H1 (cell line): ENCODE measurements at regions not wholly inside any gene's neighbourhood (a gene's known extent, or its start where the extent isn't known, plus 50 kb on each side); places are given as distances from the start of the nearest gene placed in this dataset.

Experiments
- BACH1 ChIP-seq: IDR thresholded peaks from 2 replicates; pipeline ENCODE4 v1.6.1; 2012; ENCODE audit warnings: low read length, improper control_type of control experiment
- EZH2 ChIP-seq: fragments of 200-600 bp; sonication (generic); IDR thresholded peaks from 2 replicates; pipeline ENCODE4 v1.7.1; 2012; ENCODE audit warnings: low read depth, mild to moderate bottlenecking, moderate library complexity, low read length, inconsistent platforms; ENCODE audit not compliant: severe bottlenecking
- KDM1A ChIP-seq: fragments of 200-600, 300-600 bp; sonication (generic); IDR thresholded peaks from 2 replicates; pipeline ENCODE4 v1.7.1; 2016; ENCODE audit warnings: mild to moderate bottlenecking, low read length, borderline replicate concordance
- KDM4A ChIP-seq: IDR thresholded peaks from one replicate; pipeline ENCODE4 v1.7.1; 2012; ENCODE audit warnings: low read depth, mild to moderate bottlenecking, moderate library complexity, low read length, inconsistent platforms; ENCODE audit not compliant: severe bottlenecking
- TF ChIP-seq, protein P1 (sequence below): fragments of 300-600 bp; sonication (generic); IDR thresholded peaks from 2 replicates; pipeline ENCODE4 v1.7.1; 2012; ENCODE audit warnings: low read length, moderate library complexity, mild to moderate bottlenecking, inconsistent platforms; ENCODE audit not compliant: insufficient replicate concordance
- TF ChIP-seq, protein P2 (sequence below), 3 experiments: IDR thresholded peaks; 1 replicate in 2 of 3; 2 replicates in 1 of 3; pipeline versions ENCODE4 v1.5.1 to v1.6.1; 2011; ENCODE audit warnings: low read length in 3 of 3, mild to moderate bottlenecking in 3 of 3, inconsistent platforms in 2 of 3, low read depth in 1 of 3, moderate library complexity in 1 of 3; ENCODE audit not compliant: insufficient read depth in 1 of 3; ENCODE audit errors: control extremely low read depth in 1 of 3
- TF ChIP-seq, protein P3 (sequence below): IDR thresholded peaks from 2 replicates; pipeline ENCODE4 v1.6.1; 2011; ENCODE audit warnings: low read depth, mild to moderate bottlenecking, low read length; ENCODE audit not compliant: insufficient read depth

DNA sequence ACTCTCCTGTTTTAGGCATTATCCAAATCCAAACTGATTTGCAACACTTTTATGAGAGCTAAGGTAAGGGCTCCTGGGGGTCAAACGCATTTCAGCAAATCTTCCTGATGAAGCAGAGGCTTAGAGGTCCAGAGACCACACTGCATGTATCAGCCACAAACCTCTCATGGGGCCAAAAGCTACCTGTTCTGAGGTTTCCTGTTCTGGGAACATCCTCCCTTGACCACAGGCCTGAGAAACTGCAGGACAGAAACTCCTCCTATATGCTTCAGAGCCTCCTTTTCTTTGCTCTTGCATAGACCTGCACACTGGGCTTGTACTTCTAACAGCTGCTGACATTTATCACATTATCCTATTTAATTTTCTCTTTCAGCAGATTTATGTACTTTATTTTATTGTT lies 92.6 kb downstream of the OR2K2 start (continued):
- TF ChIP-seq, protein P1, sequence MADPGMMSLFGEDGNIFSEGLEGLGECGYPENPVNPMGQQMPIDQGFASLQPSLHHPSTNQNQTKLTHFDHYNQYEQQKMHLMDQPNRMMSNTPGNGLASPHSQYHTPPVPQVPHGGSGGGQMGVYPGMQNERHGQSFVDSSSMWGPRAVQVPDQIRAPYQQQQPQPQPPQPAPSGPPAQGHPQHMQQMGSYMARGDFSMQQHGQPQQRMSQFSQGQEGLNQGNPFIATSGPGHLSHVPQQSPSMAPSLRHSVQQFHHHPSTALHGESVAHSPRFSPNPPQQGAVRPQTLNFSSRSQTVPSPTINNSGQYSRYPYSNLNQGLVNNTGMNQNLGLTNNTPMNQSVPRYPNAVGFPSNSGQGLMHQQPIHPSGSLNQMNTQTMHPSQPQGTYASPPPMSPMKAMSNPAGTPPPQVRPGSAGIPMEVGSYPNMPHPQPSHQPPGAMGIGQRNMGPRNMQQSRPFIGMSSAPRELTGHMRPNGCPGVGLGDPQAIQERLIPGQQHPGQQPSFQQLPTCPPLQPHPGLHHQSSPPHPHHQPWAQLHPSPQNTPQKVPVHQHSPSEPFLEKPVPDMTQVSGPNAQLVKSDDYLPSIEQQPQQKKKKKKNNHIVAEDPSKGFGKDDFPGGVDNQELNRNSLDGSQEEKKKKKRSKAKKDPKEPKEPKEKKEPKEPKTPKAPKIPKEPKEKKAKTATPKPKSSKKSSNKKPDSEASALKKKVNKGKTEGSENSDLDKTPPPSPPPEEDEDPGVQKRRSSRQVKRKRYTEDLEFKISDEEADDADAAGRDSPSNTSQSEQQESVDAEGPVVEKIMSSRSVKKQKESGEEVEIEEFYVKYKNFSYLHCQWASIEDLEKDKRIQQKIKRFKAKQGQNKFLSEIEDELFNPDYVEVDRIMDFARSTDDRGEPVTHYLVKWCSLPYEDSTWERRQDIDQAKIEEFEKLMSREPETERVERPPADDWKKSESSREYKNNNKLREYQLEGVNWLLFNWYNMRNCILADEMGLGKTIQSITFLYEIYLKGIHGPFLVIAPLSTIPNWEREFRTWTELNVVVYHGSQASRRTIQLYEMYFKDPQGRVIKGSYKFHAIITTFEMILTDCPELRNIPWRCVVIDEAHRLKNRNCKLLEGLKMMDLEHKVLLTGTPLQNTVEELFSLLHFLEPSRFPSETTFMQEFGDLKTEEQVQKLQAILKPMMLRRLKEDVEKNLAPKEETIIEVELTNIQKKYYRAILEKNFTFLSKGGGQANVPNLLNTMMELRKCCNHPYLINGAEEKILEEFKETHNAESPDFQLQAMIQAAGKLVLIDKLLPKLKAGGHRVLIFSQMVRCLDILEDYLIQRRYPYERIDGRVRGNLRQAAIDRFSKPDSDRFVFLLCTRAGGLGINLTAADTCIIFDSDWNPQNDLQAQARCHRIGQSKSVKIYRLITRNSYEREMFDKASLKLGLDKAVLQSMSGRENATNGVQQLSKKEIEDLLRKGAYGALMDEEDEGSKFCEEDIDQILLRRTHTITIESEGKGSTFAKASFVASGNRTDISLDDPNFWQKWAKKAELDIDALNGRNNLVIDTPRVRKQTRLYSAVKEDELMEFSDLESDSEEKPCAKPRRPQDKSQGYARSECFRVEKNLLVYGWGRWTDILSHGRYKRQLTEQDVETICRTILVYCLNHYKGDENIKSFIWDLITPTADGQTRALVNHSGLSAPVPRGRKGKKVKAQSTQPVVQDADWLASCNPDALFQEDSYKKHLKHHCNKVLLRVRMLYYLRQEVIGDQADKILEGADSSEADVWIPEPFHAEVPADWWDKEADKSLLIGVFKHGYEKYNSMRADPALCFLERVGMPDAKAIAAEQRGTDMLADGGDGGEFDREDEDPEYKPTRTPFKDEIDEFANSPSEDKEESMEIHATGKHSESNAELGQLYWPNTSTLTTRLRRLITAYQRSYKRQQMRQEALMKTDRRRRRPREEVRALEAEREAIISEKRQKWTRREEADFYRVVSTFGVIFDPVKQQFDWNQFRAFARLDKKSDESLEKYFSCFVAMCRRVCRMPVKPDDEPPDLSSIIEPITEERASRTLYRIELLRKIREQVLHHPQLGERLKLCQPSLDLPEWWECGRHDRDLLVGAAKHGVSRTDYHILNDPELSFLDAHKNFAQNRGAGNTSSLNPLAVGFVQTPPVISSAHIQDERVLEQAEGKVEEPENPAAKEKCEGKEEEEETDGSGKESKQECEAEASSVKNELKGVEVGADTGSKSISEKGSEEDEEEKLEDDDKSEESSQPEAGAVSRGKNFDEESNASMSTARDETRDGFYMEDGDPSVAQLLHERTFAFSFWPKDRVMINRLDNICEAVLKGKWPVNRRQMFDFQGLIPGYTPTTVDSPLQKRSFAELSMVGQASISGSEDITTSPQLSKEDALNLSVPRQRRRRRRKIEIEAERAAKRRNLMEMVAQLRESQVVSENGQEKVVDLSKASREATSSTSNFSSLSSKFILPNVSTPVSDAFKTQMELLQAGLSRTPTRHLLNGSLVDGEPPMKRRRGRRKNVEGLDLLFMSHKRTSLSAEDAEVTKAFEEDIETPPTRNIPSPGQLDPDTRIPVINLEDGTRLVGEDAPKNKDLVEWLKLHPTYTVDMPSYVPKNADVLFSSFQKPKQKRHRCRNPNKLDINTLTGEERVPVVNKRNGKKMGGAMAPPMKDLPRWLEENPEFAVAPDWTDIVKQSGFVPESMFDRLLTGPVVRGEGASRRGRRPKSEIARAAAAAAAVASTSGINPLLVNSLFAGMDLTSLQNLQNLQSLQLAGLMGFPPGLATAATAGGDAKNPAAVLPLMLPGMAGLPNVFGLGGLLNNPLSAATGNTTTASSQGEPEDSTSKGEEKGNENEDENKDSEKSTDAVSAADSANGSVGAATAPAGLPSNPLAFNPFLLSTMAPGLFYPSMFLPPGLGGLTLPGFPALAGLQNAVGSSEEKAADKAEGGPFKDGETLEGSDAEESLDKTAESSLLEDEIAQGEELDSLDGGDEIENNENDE, result no peak
- TF ChIP-seq KDM4A, result no peak
- no peak for TF ChIP-seq BACH1
- TF ChIP-seq, protein P2, sequence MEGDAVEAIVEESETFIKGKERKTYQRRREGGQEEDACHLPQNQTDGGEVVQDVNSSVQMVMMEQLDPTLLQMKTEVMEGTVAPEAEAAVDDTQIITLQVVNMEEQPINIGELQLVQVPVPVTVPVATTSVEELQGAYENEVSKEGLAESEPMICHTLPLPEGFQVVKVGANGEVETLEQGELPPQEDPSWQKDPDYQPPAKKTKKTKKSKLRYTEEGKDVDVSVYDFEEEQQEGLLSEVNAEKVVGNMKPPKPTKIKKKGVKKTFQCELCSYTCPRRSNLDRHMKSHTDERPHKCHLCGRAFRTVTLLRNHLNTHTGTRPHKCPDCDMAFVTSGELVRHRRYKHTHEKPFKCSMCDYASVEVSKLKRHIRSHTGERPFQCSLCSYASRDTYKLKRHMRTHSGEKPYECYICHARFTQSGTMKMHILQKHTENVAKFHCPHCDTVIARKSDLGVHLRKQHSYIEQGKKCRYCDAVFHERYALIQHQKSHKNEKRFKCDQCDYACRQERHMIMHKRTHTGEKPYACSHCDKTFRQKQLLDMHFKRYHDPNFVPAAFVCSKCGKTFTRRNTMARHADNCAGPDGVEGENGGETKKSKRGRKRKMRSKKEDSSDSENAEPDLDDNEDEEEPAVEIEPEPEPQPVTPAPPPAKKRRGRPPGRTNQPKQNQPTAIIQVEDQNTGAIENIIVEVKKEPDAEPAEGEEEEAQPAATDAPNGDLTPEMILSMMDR (IDR thresholded peaks at IDR 0.05; ENCODE audit: control extremely low read depth in 1 of 3, insufficient read depth in 1 of 3, low read depth in 1 of 3, low read length in 3 of 3), result no peak
- TF ChIP-seq KDM1A, result no peak
- TF ChIP-seq, protein P3, sequence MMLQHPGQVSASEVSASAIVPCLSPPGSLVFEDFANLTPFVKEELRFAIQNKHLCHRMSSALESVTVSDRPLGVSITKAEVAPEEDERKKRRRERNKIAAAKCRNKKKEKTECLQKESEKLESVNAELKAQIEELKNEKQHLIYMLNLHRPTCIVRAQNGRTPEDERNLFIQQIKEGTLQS, result no peak
- TF ChIP-seq EZH2, result no peak
- TF ChIP-seq, all 59 proteins: peak for 0
